OCI-LY7 (cell line): ENCODE measurements at regions not wholly inside any gene's neighbourhood (a gene's known extent, or its start where the extent isn't known, plus 50 kb on each side); places are given as distances from the start of the nearest gene placed in this dataset.

Experiments
- BruUV-seq: library from RNA; stranded (reverse); fragments of 400-500 nt; replicated peaks from 2 replicates; lab custom pipeline; 2021; lab: Mats Ljungman, UMichigan
- CTCF ChIA-PET: fragments of 300-600 bp; sonication (Branson Sonifier 250); formaldehyde crosslinking; loops from one replicate; lab custom pipeline; 2022; ENCODE audit warnings: antibody characterized with exemption; ENCODE audit not compliant: unreplicated experiment; lab: Charles Lee
- POLR2A ChIA-PET: fragments of 300-600 bp; sonication (Branson Sonifier 250); formaldehyde crosslinking; loops from one replicate; lab custom pipeline; 2022; ENCODE audit warnings: antibody characterized with exemption; lab: Charles Lee
- DNase-seq: peaks from one replicate; pipeline ENCODE4 v3.0.0-alpha.2; 2015; ENCODE audit warnings: low spot score
- H2AFZ ChIP-seq: fragments of 200-600 bp; sonication (generic), shearing (Covaris generic); 2 replicates; pipeline ENCODE4 v1.6.1; 2014; ENCODE audit warnings: mild to moderate bottlenecking, antibody characterized with exemption, low read length, moderate library complexity
- H3K27ac ChIP-seq: fragments of 200-600 bp; sonication (generic); 2 replicates; pipeline ENCODE4 v1.5.1; 2014; ENCODE audit warnings: mixed run types, low read depth, mild to moderate bottlenecking, moderate library complexity, low read length, inconsistent platforms; ENCODE audit not compliant: poor library complexity, severe bottlenecking
- H3K36me3 ChIP-seq: fragments of 200-600 bp; sonication (generic); 2 replicates; pipeline ENCODE4 v1.6.1; 2014; ENCODE audit warnings: mild to moderate bottlenecking, antibody characterized with exemption, low read length, moderate library complexity, mixed read lengths; ENCODE audit not compliant: insufficient read depth
- H3K4me1 ChIP-seq: fragments of 200-600 bp; sonication (generic); 2 replicates; pipeline ENCODE4 v1.5.1; 2014; ENCODE audit warnings: mild to moderate bottlenecking, low read length; ENCODE audit not compliant: insufficient read depth, poor library complexity, severe bottlenecking
- H3K4me2 ChIP-seq: fragments of 200-600 bp; sonication (generic); 2 replicates; pipeline ENCODE4 v1.6.1; 2014; ENCODE audit warnings: mild to moderate bottlenecking, low read length
- H3K4me3 ChIP-seq: fragments of 200-600 bp; sonication (generic); 2 replicates; pipeline ENCODE4 v1.5.1; 2014; ENCODE audit warnings: mild to moderate bottlenecking, low read depth, low read length; ENCODE audit not compliant: poor library complexity, severe bottlenecking
- H3K79me2 ChIP-seq: fragments of 200-600 bp; sonication (generic); 2 replicates; pipeline ENCODE4 v1.6.1; 2016; ENCODE audit warnings: low read depth, mild to moderate bottlenecking, low read length, moderate library complexity, mixed read lengths; ENCODE audit not compliant: insufficient read depth
- H3K9me2 ChIP-seq: fragments of 200-600 bp; sonication (generic); 2 replicates; pipeline ENCODE4 v1.6.1; 2016; ENCODE audit warnings: mild to moderate bottlenecking, low read length, mixed read lengths; ENCODE audit not compliant: insufficient read depth
- H3K9me3 ChIP-seq: fragments of 200-600 bp; sonication (generic); 2 replicates; pipeline ENCODE4 v1.6.1; 2014; ENCODE audit warnings: mild to moderate bottlenecking, mixed run types, low read length, mixed read lengths
- H4K20me1 ChIP-seq: fragments of 200-600 bp; sonication (generic); 2 replicates; pipeline ENCODE4 v1.6.1; 2014; ENCODE audit warnings: mild to moderate bottlenecking, antibody characterized with exemption, low read length, moderate library complexity, mixed read lengths; ENCODE audit not compliant: insufficient read depth
- CTCF ChIP-seq: fragments of 200-600 bp; sonication (generic); conservative IDR thresholded peaks from 2 replicates; pipeline ENCODE4 v1.5.1; 2014; ENCODE audit warnings: mild to moderate bottlenecking, antibody characterized with exemption, low read length, moderate library complexity, mixed read lengths
- EZH2phosphoT487 ChIP-seq: fragments of 200-600 bp; sonication (generic); IDR thresholded peaks from 2 replicates; pipeline ENCODE4 v1.6.1; 2018; ENCODE audit warnings: low read depth, borderline replicate concordance, mild to moderate bottlenecking, mixed run types, antibody characterized with exemption, low read length, moderate library complexity, mixed read lengths
- intact Hi-C: fragments of 100-400 bp; cut with micrococcal nuclease; formaldehyde crosslinking; loops from one replicate; pipeline ENCODE4 v1.10.0; 2022; ENCODE audit not compliant: unreplicated experiment

- Histone ChIP-seq H3K4me3 (no peak overlapping the region), H3K9me2 (no peaks in the 10 kb centered on the region), H3K4me2 (no peak overlapping the region), H3K4me1 (no peaks in the 10 kb centered on the region), H3K36me3 (no peaks in the 10 kb centered on the region), H2AFZ (no peak overlapping the region), H4K20me1 (no peaks in the 10 kb centered on the region), H3K9me3 (no peaks in the 10 kb centered on the region), H3K79me2 (no peaks in the 10 kb centered on the region), H3K27ac (no peak overlapping the region)
- TF ChIP-seq EZH2phosphoT487 (no peak), CTCF (no peak)
- BruUV-seq, result no TSS peak
- ChIA-PET POLR2A (no interaction called here), CTCF (no interaction called here)
- DNase-seq, result no peak
- intact Hi-C loops, result no loop called here
Measured at GRCh38 chr10:83945982-83946718, 193.2 kb upstream of the GHITM start.

GRCh38 chr10:83952314-83952713 lies 187.0 kb upstream of the GHITM start:
- no peaks in the 10 kb centered on the region for H3K9me2 ChIP-seq
- BruUV-seq, result no TSS peak
- CTCF ChIA-PET, result no interaction called here

More at GRCh38 chr10:83952314-83952713, 187.0 kb upstream of the GHITM start:
- H3K27ac ChIP-seq, result no peak overlapping the region
- no peak overlapping the region for H3K4me2 ChIP-seq
- no peaks in the 10 kb centered on the region for H3K4me1 ChIP-seq
- no peak for TF ChIP-seq EZH2phosphoT487
- TF ChIP-seq CTCF, result no peak
- no peaks in the 10 kb centered on the region for H3K9me3 ChIP-seq
- H3K4me3 ChIP-seq, result no peak overlapping the region
- H3K79me2 ChIP-seq, result no peaks in the 10 kb centered on the region
- POLR2A ChIA-PET, result interaction anchor here (0.7 to 1.7 kb wide), 2 partner anchors 12 to 15 kb away, joined by 3 to 6 read pairs; no protein-coding TSS in a partner anchor
- H3K36me3 ChIP-seq, result no peaks in the 10 kb centered on the region
- H4K20me1 ChIP-seq, result no peaks in the 10 kb centered on the region
- DNase-seq, result no peak
- intact Hi-C loops, result no loop called here
- H2AFZ ChIP-seq, result no peak overlapping the region
